ENCODE measurements at regions not wholly inside any gene's neighbourhood (a gene's known extent, or its start where the extent isn't known, plus 50 kb on each side); places are given as distances from the start of the nearest gene placed in this dataset.

- Histone ChIP-seq H3K27me3 (ENCODE audit: control insufficient read depth, insufficient read depth, low read length) (no peaks in the 10 kb centered on the region), H3K36me3 (ENCODE audit: control insufficient read depth, insufficient read depth, low read length) (no peaks in the 10 kb centered on the region), H3K4me3 (ENCODE audit: low read depth in 2 of 2, low read length in 2 of 2) (no peak overlapping the region), H3K4me1 (ENCODE audit: control insufficient read depth, insufficient read depth, low read length) (no peaks in the 10 kb centered on the region), H3K27ac (ENCODE audit: low read length) (no peak overlapping the region), H3K9me3 (ENCODE audit: control insufficient read depth, insufficient read depth, low read depth, low read length) (no peaks in the 10 kb centered on the region)
- in situ Hi-C loops (cut with HindIII; ENCODE audit: low pct_unique_long_range_greater_than_20kb, low sequenced_read_pairs): no loop called here
- ATAC-seq (no peak), DNase-seq (ENCODE audit: low read depth, low spot score) (no peak)
- BruUV-seq (replicated peaks): no TSS peak
- TF ChIP-seq POLR2AphosphoS5 (IDR thresholded peaks at IDR 0.05; ENCODE audit: low read depth, low read length) (no peak), SIN3A (IDR thresholded peaks at IDR 0.05; ENCODE audit: borderline replicate concordance, insufficient read depth, low read depth, low read length) (no peak), TCF7L2 (IDR thresholded peaks at IDR 0.05; ENCODE audit: low read depth, low read length) (no peak), REST (IDR thresholded peaks at IDR 0.05; ENCODE audit: insufficient read depth in 1 of 2, low read depth in 2 of 2, low read length in 1 of 2) (no peak), CTCF (IDR thresholded peaks at IDR 0.05) (no peak)
- ChIA-PET CTCF (no interaction called here), POLR2A (no interaction called here)
- intact Hi-C loops (cut with micrococcal nuclease; ENCODE audit: unreplicated experiment): no loop called here
Measured at GRCh38 chr1:81592233-81592632, 208.5 kb upstream of the ADGRL2 start.

GRCh38 chr1:81590171-81590570 lies 210.6 kb upstream of the ADGRL2 start:
- POLR2A ChIA-PET: no interaction called here
- in situ Hi-C loops (cut with HindIII; ENCODE audit: low pct_unique_long_range_greater_than_20kb, low sequenced_read_pairs): no loop called here
- Histone ChIP-seq H3K27ac (ENCODE audit: low read length) (no peak overlapping the region), H3K9me3 (ENCODE audit: control insufficient read depth, insufficient read depth, low read depth, low read length) (no peaks in the 10 kb centered on the region), H3K4me1 (ENCODE audit: control insufficient read depth, insufficient read depth, low read length) (no peaks in the 10 kb centered on the region), H3K4me3 (ENCODE audit: low read depth in 2 of 2, low read length in 2 of 2) (no peak overlapping the region), H3K36me3 (ENCODE audit: control insufficient read depth, insufficient read depth, low read length) (no peaks in the 10 kb centered on the region), H3K27me3 (ENCODE audit: control insufficient read depth, insufficient read depth, low read length) (no peaks in the 10 kb centered on the region)
- TF ChIP-seq REST (IDR thresholded peaks at IDR 0.05; ENCODE audit: insufficient read depth in 1 of 2, low read depth in 2 of 2, low read length in 1 of 2): no peak
- no peak for TF ChIP-seq TCF7L2 (IDR thresholded peaks at IDR 0.05; ENCODE audit: low read depth, low read length)
- TF ChIP-seq CTCF (IDR thresholded peaks at IDR 0.05): no peak
- TF ChIP-seq POLR2AphosphoS5 (IDR thresholded peaks at IDR 0.05; ENCODE audit: low read depth, low read length): no peak
- no peak for TF ChIP-seq SIN3A (IDR thresholded peaks at IDR 0.05; ENCODE audit: borderline replicate concordance, insufficient read depth, low read depth, low read length)
- CTCF ChIA-PET: no interaction called here
- no TSS peak for BruUV-seq (replicated peaks)
- intact Hi-C loops (cut with micrococcal nuclease; ENCODE audit: unreplicated experiment): no loop called here
- ATAC-seq (no peak), DNase-seq (ENCODE audit: low read depth, low spot score) (no peak)

All from Panc1 (cell line).